Activated CD4-positive, alpha-beta T cell treated with anti-CD3 and anti-CD28 coated beads, Interleukin-2, amount 50 U/mL, for 4 hours (primary cell): ENCODE measurements at regions not wholly inside any gene's neighbourhood (a gene's known extent, or its start where the extent isn't known, plus 50 kb on each side); places are given as distances from the start of the nearest gene placed in this dataset.

Experiments
- DNase-seq, 2 experiments: peaks; one replicate each; pipeline ENCODE4 v3.0.0-alpha.2; 2020

DNA sequence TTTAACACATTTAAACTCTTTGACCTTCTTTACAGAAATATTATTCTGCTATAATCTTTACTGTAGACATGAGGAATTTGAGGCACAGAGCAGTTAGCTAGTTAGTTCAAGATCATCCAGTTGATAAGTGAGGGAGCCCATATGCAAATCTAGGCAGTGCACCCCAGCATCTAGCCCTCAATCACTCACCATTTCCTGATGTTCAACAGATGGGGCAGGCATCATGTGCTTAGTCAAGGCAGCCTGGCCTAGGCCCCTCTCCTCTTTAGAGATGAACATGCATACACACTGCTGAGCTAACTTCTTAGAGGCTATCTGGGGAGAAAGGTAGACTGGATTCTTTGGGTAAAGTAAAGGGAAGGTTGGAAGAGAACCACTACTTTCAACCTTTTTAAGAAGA lies 206.8 kb upstream of the SLC24A2 start:
- no peak for DNase-seq

DNA sequence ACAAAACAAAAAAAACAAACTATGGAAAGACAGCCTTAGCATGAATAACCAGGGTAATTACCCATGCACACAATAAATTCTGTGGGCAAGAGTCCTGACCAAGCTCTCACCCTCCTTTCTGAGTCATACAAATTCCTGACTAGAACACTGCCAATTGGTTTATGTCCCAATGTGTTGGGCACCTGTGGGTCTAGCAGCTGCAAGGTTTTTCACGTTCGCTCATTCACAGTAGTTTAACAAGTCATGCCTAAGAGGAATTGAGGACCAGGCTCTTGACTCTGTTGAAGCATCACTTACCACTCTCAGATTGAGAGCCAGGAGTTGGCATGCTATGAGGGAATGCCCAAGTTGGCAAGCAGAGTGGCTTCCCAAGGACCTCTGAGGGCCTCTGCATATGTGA lies 205.5 kb upstream of the SLC24A2 start:
- DNase-seq = no peak

DNA sequence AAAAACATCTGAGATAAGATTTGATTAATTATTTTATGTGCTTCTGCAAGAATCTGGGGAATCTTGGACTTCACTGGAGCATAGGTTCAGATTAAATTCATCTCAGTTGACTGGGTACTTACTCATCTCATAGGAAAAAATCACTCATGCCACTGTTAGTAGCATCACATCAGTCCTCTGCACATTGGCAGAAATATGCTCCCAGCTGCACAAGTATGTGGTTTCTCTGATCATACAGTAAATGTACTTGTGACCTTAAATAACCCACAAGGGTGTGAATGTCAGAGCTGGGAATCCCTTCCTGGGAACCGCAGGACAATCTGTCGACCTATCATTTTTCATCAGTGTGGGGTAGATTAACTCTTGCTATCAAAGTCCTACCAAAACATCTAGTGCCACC lies 203.7 kb upstream of the SLC24A2 start:
- DNase-seq = no peak

DNA sequence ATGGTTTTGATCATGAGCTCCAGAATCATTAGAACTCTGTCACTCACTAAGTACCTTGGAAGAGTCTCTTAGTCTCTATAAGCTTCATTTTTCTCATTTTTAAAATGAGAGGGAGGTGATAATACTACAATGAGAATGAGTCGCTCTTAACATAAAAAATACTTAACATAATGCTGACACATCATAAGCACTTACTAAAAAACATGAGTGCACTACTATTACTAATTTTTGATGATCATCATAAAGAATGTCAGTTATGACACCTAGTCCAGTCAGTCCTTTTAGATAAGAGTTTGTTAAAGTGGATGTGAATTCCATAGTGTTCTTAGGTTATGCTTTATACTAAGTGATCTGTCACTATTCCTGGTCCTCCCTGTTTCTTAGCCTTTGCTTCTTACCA lies 200.4 kb upstream of the SLC24A2 start:
- DNase-seq = no peak

DNA sequence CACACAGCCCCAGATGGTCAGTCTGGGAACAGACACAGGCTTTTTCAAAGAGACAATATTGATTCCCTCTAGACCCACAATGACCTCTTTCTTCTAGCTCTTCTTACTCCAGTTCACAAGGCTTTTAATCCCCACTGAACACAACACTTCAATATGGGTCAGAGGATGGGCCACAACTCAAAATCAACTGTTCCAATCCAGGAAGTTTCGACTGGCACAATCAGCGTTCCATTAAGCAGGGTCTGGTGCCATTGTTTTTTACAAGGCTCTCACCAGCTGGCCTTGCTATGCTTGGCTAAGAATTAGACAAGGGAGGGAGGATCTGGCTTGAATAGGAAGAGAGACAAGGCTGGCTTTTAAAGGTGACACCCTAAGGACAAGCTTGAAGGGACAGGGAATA lies 199.4 kb upstream of the SLC24A2 start:
- DNase-seq = no peak

DNA sequence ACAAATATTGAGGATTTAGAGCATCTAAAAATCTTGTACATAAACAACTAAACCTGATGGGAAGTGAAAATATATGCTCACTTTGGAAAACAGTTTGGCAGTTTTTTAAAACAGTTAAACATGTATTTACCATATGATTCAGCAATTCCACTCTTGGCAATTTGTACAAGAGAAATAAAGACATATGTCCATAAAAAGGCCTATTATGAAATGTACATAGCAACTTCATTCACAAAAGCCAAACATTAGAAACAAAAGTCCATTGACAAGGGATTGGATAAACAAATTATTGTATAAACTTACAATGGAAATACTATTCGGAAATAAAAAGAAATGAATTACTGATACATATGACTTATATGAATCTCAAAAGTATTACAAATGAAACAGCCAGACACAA lies 196.2 kb upstream of the SLC24A2 start:
- DNase-seq = no peak

DNA sequence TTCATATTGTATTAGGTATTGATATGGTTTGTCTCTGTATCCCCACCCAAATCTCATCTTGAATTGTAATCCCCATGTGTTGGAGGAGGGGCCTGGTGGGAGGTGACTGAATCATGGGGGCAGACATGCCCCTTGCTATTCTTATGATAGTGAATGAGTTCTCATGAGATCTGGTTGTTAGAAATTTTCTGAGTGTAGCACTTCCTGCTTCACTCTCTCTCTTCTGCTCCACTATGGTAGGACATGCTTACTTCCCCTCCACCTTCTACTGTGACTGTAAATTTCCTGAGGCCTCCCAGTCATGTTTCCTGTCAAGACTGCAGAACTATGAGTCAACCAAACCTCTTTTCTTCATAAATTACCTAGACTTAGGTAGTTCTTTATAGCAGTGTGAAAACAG lies 187.4 kb upstream of the SLC24A2 start:
- peak; percentile 5 to 15 for DNase-seq

DNA sequence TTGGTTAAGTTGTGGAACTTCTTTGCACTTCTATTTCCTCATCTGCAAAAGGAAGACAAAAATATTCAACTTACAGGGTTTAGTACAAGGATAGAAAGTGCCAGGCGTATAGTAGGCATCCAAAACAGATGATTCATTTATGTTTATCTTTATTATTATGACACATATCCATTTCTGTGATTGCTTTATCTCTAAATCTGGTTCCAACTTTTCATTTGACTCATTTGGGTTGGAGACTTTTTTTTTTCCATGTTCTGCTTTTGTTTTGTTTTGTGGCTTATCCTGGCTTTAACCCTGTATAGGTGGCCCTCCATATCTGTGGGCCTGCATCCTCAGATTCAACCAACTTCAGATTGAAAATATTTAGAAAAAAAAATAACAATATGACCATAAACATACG lies 186.7 kb upstream of the SLC24A2 start:
- no peak for DNase-seq

DNA sequence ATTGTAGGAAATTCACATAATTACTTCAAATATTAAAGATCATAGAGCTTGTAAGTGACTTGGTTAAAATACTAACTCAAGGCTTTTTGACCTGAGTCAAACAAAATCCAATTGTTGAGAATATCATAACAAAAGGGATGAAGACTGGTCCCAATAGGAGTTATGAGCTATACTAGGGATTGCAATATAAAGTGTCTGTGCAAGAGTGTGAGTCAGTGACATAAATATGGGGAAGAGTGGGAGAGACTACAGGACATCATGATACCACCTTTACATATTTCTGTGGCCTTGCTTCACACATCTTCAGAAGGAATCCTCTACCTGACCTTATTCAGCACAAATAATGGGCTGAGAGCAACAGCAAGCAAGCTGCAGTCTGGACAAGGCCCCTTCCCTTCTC lies 180.9 kb upstream of the SLC24A2 start:
- no peak for DNase-seq

DNA sequence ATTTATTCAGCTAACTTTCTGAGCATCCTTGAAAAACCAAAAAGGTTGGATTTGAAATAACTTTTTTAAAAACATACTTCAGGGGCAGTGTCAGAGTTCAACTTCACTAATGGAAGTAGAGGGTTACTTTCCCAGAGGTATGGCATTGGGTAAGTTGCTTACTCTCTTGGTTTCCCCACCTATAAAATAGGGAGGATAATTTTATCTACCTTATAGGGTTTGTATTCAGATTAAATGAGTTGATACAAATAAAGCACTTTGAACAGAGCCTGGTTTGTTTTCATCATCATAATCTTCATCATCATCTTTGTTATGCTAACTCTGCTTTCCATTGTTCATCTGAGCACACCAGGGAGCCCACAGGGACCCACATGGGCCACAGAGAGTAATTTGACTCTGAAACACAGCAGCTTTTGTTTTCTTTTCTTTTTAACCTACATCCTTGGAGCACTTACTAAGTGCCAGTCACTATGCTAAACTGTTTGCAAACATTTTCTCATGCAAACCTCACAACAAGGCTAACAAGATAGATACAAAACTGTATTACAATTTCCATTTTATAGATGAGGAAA lies 179.1 kb upstream of the SLC24A2 start:
- DNase-seq = no peak

DNA sequence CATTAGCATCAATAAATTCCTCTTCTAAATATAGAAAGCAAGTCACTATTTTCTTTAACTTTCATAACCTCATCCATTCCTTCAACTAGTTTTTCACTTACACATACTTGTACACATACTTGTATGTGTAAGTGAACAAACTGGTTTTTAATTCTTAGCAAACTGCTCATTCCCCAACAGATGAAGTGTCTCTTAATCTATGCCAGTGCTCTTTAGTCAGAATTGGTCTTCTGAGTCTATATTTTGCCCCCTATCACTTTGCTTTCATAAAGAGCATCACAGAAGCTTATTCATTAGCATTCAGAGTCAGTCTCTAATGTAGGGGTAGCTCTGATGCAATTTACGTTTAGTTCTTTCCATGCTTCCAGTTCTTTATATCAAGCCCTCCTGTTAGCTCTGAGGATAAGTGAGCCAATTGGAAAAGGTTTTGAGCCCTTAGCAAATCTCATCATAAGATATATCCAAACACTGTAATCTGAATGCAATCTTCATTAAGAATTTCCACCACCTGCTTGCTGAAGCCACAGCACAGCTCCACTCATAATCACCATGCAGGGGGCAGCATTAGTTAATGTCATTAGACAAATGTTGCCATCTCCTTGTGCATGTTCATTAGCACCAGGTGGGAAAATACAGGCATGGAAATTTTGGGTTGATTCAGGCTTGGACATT lies 178.5 kb upstream of the SLC24A2 start:
- no peak for DNase-seq

DNA sequence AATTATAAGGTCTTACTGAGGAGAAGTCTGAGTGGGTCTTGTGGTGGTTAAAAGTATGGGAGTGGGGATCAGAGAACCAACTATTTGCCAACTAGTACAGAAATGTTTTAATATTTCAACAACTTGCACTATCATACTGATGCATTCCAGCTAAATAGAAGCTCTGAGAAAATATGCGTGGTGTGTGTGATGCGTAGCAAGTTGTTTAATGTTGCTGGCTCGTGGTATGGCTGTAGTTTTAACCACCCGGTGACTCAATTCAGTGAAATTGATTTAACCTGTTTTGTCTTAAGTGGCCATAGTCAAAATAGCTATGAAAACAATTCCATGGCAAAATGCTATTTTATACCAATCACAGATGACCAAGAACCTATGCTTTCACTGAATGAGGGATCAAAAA lies 176.5 kb upstream of the SLC24A2 start:
- DNase-seq = no peak

DNA sequence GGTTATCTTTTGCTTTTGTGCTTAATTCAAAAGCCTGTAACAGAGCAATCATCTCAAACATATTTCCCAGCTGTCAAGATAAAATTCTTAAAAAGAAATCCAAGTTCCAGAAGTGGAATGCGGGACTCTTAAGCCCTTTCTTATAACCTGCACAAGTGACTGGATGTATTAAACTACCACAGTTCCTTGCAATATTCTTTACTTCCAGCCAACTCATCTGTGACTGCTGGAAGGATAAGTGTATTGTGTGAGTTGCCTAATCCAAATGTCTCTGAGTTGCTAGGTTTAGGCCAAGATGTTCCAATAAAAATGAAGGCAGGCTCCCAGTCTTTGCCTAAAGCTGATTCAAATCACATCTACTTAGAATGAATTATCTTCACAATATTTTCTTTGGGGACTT lies 159.2 kb upstream of the SLC24A2 start:
- no peak for DNase-seq

DNA sequence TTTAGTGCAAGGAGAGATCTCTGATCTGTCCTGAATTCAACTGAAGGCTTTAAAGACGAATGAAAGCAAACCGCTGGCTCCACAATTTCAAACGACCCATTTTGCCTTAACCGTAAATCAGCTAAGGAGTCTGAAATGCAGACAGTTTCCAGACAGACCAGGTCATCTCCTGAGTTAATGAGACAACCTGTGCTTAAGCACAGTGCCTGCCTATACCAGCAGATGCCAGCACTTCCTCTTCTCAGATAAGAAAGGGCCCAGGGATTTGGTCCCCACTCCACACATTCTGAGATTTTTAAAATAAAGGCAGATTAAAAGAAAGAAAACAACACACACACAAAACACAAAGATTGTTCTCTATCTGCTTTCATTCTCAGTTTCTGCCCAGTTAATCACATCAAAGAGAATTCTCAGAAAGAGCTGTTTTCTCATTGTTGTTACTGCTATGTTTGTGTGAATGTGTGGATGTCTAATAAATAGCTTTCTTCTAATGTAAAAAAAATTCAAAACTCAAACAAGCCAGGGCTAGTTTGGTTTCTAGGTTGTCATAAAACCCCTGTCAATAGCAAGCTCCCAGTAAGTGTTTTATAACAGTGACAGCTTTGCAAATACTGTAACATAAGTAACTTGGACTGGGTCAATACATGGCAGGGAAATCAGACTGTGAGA lies 157.7 kb upstream of the SLC24A2 start:
- DNase-seq = no peak

DNA sequence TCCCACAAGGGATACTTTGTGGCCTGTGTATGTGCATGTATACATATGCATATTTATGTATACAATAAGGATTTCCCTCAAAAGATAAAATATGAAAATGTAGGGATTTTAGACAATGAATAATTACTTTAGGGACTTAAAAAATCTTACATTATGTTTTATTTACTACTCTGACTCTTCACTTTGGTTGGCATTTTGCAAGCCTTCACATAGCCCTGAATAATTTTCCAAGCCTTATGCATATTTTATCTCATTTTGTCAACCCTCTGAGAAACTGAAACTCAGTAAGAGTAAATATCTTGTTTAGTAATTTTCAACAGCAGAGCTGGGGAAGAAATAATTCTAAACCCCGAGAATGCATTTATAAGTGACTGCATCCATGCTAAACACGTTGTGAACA lies 153.0 kb upstream of the SLC24A2 start:
- no peak for DNase-seq

DNA sequence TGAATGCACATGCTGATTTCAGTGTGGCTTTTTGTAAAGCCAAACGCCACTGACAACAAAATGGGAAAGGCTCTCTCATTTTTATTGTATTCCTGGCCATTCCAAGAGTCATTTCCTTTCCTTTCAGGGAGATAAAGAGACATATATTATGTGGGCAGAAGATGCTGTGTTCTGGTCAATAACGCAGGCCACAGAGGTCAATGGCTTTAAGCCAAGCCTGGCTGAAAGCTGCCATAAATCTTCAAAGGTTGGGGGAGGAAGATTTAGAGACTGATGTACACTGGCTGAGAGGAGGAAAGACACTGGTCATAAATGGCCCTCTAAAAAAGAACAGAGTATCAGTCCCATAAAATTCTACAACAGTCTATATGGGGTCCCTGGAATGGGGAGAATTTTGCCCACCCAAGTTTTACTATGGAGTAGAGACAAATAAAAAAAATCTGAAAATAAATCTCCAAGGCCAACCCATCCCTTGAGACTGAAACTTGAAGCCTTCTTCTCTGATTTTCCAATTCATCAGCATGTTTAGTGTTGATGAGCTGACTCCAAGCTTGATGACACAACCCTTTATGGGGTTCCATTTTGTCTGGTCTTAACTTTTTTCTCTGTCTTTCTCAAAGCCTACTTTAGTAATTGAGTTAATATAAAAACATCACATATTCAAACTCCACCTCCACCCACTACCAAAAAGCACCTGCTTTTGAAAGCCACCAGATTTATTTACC lies 152.1 kb upstream of the SLC24A2 start:
- no peak for DNase-seq

DNA sequence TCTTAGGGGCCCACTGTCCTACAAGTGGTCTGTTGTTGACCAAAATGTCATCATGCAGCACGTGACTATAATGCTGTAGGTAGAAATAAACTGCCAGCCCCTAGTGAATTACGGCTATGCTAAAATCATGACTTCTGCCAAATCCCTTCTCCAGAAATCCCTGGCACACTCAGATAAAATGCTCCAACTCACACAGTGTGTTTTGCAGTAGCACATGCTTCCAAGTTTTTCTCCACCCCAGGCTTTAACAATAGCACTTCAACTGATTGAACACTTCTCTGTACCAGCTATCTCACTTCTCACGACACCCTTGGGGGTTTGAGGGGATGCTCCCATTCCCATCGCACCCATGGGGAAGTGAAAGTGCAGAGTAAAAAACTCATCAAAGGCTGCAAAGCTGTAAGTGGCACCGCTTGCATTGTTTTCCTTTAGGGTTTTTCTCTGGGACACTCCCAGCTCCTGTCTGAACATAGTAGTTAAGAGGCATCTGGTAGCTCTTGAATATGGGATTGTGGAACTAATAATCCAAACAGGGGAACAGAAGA lies 151.0 kb upstream of the SLC24A2 start:
- no peak for DNase-seq

DNA sequence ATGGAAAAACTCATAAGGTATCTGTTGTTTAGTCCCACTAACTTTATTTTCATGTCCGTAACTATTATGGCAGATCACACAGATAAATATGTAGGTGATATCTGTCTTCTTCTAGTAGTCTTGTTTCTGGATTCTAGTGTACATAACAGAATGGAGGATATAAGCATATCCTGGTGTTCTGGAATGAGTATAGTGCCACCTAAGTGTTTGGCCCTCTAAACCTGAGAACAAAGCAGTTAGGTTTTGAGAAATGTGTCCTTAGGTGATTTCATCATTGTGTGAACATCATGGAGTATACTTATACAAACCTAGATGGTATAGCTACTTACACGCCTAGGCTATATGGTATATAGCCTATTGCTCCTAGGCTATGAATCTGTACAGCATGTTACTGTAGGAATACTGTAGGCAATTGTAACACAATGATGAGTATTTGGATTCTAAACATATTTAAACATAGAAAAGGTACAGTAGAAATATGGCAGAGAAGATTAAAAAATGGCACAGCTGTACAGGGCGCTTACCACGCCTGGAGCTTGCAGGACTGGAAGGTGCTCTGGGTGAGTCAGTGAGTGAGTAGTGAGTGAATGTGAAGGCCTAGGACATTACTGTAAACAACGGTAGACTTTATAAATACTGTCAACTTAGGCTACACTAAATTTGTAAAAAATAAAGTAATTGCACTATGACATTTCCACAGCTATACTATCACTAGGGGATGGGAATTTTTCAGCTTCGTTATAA lies 150.3 kb upstream of the SLC24A2 start:
- no peak for DNase-seq

DNA sequence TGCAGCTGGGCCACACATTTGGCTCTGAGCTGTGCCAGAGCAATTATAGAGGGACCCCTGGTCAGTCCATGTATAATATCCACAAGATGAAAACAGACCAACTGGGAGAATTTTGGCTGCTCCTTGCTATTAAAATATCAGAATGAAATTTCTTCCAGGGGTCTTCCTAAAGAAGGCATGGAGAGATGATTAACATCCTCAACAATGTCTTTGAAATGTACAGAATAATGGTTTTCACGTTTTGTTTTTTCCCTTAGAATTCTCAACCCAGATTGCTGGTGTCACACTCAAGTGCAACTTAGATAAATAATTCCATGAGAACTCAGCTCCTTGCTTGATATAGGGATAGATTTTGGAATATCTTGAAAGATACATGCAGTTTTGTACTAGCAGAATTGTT lies 148.3 kb upstream of the SLC24A2 start:
- DNase-seq = no peak

DNA sequence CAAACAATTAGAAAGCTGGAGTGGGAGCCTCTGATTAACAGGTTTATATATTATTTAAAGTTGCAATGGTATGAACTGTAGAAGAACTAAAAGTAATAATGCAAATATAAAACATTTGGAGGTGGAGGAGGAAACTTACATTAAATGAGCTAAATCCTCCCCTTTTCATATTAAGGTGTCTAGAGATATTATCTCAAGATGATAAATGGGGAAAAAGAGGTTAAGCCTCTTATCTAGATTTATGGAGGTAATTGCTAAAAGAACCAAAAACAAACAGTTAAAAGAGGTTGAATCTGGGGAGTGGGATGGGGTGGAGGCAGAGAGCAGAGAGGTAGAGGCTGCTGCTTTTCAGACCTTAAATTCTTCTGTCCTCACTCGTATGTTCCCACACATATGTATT lies 147.8 kb upstream of the SLC24A2 start:
- DNase-seq = no peak

DNA sequence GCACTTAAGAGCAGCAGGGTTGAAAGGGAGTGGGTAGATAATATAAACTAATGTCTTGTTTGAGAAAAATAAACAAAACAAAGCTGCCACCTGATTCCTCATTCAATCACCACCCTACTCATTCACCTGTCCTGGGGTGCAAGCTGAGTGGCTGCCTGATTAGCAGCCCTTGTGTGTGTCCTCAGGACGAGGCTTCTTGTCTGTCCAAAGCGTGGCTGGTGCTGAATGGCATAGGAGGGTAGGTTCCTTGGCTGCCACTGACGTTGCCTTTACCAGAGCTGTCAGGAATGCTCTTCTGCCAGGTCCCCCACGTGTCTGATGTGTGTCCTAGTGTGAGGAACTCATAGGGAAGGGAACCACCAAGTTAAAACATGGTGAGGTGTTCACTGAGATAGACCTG lies 146.6 kb upstream of the SLC24A2 start:
- no peak for DNase-seq

DNA sequence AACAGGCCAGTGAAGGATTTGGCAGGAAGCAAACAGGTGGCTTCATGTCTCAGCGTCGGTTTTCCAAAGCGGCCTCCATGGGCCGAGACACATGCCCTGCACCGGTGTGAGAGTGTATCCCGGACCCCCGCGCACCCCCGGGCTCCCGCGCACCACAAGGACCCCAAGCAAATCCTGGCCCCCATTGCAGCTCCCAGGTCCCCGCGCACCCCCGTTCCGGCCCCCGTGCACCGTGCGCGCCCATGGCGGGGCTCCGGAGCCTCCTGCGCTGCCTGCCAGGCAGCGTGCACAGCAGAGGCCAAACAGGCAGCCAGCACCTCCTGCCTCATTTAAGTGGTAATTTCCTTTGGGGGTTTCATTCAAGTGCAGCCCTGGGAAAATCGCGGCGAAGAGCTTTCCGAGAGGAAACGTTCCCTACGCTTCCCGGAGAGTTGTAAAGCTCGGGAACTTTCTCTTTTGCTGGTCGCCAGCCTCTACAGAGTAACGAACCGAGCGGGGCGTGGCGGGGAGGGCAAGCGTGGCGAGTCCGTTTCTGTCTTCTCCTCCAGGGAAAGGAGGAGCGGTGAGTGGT lies 145.5 kb upstream of the SLC24A2 start:
- DNase-seq = no peak
